Middle frontal gyrus (tissue), 1 donor: ENCODE measurements at regions not wholly inside any gene's neighbourhood (a gene's known extent, or its start where the extent isn't known, plus 50 kb on each side); places are given as distances from the start of the nearest gene placed in this dataset.

ENCODE experiments used
- DNase-seq: peaks from one replicate; pipeline ENCODE4 v3.0.0-alpha.2; 2015; ENCODE audit warnings: low spot score; ENCODE audit errors: extremely low spot score

- no peak for DNase-seq
Observed at GRCh38 chr16:52597073-52597771, 50.3 kb upstream of the TOX3 start.
